ENCODE measurements at regions not wholly inside any gene's neighbourhood (a gene's known extent, or its start where the extent isn't known, plus 50 kb on each side); places are given as distances from the start of the nearest gene placed in this dataset.

DNA sequence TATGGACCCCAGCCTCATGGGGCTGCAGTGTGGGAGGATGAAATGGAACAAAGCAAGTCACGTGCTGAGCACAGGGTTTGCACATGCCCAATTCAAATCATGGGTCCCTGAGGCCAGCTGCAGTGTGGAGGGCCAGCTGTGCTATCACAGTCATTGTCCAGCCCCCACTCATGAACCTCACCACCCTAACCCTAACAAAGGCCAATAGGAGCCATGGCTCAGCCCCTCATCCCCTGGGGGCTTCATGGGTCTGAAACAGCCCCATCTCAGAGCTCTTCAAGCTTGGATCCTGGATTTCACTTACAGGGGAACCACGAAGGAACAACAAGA lies 125.6 kb upstream of the MAFB start:
- DNase-seq (ENCODE audit: low read depth) = no peak
- no peak overlapping the region for H3K4me3 ChIP-seq (replicated peaks; ENCODE audit: low read depth, low read length)
- TF ChIP-seq, protein P1, sequence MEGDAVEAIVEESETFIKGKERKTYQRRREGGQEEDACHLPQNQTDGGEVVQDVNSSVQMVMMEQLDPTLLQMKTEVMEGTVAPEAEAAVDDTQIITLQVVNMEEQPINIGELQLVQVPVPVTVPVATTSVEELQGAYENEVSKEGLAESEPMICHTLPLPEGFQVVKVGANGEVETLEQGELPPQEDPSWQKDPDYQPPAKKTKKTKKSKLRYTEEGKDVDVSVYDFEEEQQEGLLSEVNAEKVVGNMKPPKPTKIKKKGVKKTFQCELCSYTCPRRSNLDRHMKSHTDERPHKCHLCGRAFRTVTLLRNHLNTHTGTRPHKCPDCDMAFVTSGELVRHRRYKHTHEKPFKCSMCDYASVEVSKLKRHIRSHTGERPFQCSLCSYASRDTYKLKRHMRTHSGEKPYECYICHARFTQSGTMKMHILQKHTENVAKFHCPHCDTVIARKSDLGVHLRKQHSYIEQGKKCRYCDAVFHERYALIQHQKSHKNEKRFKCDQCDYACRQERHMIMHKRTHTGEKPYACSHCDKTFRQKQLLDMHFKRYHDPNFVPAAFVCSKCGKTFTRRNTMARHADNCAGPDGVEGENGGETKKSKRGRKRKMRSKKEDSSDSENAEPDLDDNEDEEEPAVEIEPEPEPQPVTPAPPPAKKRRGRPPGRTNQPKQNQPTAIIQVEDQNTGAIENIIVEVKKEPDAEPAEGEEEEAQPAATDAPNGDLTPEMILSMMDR (IDR thresholded peaks at IDR 0.05; ENCODE audit: low read length, missing control alignments) = no peak

DNA sequence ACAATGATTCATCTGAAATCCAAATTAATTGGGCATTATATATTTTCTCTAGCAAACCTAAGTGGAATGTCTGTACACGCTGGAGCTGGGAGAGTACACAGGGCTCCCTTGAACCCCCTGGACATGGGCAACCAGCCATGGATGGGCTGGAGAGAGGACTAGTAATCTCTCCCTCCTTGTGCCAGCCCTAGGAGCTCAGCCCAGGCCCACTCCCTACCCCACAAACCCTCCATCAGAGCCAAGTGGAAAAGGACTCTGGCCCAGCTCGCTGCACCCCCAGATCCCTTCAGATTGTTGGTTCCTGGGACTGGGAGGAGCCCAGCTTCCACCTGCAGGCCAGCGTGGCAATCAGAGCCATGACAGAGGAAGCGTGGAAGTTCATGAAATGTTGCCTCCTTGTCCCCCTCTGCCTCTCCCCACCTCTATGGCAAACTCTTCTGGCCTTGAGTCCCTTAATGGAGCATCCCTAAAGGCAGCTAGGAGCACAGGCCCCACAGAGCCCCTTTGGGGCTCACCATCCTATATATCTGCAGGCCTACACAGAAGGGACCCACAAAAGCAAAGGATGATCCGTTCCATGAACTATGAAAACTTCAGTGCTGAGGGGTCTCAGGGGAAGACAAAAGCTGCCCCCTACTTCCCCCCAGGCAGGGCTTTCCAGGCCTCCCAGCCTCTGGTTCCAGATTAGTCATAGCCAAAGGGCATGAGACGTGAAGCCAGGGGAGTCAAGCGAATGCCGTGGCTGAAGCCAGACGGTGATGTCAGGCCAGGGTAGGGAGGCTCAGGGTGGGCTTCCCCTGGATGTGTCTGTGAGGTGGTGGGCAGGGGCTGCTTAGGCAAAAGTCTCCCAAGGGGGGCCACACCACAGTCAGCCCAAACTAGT lies 126.4 kb upstream of the MAFB start:
- TF ChIP-seq, protein P1 (IDR thresholded peaks at IDR 0.05; ENCODE audit: low read length, missing control alignments) = no peak
- H3K4me3 ChIP-seq (replicated peaks; ENCODE audit: low read depth, low read length) = no peak overlapping the region
- no peak for DNase-seq (ENCODE audit: low read depth)

DNA sequence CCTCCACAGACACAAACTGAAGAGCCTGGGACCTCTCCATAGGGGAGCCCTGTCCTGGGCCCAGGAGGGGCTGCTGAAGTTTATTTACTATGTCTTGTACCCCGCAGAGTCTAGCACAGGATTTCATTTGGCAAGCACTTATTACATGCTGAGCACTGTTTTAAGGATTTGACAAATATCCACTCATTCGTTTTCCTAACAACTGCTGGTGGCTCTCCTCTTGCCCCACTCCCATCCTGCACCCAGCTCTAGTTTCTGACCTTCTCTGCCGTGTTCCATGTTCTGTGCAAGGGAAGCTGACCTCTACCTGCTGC lies 127.0 kb upstream of the MAFB start:
- no peak overlapping the region for H3K4me3 ChIP-seq (replicated peaks; ENCODE audit: low read depth, low read length)
- TF ChIP-seq, protein P1 (IDR thresholded peaks at IDR 0.05; ENCODE audit: low read length, missing control alignments) = no peak
- DNase-seq (ENCODE audit: low read depth) = no peak

DNA sequence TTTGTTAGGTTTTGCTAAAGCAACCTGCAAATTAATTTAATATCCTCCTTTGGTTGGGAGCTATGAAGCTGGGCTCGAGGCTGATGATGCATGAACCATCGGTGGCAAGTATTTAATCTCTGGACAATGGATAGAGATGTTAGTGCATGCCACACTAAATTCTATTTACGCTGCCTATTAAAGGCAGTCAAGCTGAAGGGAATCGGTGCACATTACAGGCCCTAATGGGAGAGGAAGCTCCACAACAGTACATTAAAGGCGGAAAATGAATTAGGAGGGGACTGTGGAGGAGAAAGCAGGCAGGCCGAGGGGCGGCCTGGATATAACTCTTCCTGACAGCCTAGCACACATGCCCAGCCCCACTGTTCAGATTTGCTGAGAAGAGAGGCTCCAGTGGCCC lies 132.4 kb upstream of the MAFB start:
- TF ChIP-seq, protein P1 (IDR thresholded peaks at IDR 0.05; ENCODE audit: low read length, missing control alignments) = no peak
- H3K4me3 ChIP-seq (replicated peaks; ENCODE audit: low read depth, low read length) = no peak overlapping the region
- no peak for DNase-seq (ENCODE audit: low read depth)

- TF ChIP-seq, protein P1 (IDR thresholded peaks at IDR 0.05; ENCODE audit: low read length, missing control alignments) = no peak
- H3K4me3 ChIP-seq (replicated peaks; ENCODE audit: low read depth, low read length) = no peak overlapping the region
- DNase-seq (ENCODE audit: low read depth) = no peak
Observed at GRCh38 chr20:40826699-40827098, 137.7 kb upstream of the MAFB start.

DNA sequence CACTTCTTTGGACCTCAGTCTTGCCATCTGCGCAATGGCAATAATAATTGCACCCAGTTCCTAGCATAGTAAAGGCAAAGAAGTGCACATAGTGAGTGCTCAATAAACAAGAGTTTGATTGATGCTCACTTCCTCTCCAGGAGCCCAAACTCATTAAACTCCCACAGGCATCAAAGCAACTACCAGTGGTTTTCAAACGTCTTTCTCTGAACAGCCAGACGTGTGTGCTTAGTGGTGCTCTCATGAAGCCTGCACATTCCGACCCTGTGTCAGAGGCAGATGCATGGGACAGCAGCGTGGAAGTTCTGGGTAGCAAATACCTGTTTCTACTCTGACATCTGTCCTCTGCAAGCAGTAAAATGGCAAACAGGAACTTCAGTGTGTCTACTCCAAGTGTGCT lies 146.3 kb upstream of the MAFB start:
- H3K4me3 ChIP-seq (replicated peaks; ENCODE audit: low read depth, low read length) = no peak overlapping the region
- TF ChIP-seq, protein P1 (IDR thresholded peaks at IDR 0.05; ENCODE audit: low read length, missing control alignments) = no peak
- DNase-seq (ENCODE audit: low read depth) = no peak

GRCh38 chr20:40838509-40838908 lies 149.5 kb upstream of the MAFB start:
- TF ChIP-seq, protein P1 (IDR thresholded peaks at IDR 0.05; ENCODE audit: low read length, missing control alignments) = no peak
- no peak overlapping the region for H3K4me3 ChIP-seq (replicated peaks; ENCODE audit: low read depth, low read length)
- DNase-seq (ENCODE audit: low read depth) = no peak

Measured in fibroblast of pulmonary artery (primary cell).